Kasumi-1 (cell line): ENCODE measurements at regions not wholly inside any gene's neighbourhood (a gene's known extent, or its start where the extent isn't known, plus 50 kb on each side); places are given as distances from the start of the nearest gene placed in this dataset.
"Not testable (repeated sequence)": the region's sequence is repeated elsewhere in the genome, so short reads cannot be mapped to it uniquely, and the experiment has no call there.

ENCODE experiments used
- DNase-seq, 2 experiments: peaks; one replicate each; lab custom pipeline; 2025; lab: John Stamatoyannopoulos, UW

DNA sequence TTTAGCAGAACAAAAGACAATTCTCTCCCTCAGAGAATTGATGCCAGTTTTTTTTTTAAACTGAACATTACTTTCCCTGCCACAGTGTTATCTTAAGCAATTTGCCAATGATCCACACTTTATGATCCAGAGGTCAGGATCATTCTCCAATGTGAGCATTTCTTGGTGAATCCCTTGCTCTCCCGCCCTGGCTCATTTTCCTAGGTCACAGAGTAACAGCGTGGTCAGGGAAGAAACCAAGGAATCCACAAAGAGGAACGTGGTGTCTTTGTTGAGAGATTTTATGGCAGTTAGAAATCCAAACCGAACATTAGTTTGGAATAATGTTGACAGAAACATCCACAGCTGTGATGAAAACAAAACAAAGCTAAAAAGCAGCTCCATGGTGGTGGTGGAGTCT, 250.3 kb downstream of the TTC32 start:
- DNase-seq = no peak

DNA sequence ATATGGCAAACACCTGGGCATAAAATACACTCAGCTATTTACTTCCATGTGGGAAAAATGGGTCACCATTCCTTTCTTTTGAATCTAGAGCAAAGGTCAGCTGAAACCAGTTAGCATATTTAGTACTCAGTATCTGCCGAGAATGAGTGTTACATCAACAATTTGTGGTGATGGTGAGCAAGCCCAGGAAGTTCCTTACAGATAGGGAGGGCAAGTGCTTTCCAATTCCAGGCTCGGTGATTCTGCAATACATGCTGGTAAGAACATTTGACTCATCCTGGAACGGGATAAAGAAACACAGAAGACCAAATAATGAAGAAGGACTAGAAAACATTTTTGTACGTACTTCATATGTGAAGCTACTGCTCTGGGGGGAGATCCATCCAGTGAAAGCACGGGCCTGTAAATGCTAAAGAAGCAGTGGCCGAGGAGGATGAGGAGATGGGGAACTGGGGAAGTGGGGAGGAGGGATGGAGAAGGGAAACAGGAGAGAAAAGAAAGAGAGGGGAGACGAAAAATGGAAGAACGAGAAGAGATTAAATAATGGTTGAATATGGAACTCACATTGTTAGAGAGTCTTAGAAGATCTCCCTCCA, 251.9 kb downstream of the TTC32 start:
- DNase-seq = no peak

DNA sequence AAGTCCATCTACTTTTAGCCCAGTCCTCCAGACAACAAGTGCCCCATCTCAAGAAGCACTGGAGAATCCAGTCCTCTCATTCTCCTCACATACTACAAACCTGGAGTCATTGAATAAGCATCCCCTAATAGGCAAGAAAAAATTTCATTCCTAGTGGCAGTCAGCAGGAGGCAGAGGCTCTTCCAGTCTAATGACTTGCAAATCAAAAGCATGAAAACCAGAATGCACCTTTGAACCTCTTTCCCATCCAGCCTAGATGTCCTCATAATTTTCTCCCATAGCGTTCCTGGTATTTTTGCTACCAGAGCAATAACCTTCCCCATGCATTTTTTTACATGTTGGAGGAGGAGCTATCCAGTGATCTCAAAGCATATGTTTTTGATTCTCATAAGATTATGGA, 252.6 kb downstream of the TTC32 start:
- no peak for DNase-seq

DNA sequence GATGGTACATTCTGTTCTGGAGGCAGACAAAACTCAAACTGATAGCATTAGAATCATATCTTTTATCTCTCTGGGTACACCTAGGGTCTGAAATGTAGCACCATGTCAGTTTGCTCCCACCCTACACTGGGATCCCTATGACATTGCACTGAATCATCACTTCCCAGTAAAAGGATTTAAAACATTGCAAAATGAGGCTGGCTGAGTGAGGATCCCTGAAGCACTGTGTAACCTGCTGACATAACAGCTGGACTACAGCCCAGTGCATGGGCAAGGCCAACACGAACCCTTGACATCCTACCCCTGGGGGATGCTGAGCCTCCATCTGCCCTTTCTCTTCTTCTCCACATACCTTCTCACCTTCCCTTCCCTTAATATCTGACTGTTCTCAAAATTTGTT, 253.2 kb downstream of the TTC32 start:
- DNase-seq = no peak

DNA sequence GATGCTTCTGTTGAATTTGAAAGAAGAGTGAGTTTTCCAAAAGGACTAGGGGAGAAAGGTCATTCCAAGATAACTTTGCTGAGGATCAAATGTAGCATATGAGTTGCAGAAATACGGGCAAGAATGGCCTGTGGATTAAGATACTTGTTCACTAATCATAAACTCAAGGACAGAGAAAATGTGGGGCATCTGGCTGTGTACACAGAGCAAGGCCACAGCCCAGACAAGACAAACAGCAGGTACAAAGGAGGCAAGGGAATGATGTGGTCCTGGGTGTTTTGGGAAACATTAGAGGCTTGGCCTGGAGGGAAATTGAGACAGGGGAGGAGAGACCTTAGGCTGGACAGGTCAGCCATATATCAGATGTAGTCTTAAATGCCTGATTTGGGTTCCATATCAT, 254.8 kb downstream of the TTC32 start:
- DNase-seq = no peak

DNA sequence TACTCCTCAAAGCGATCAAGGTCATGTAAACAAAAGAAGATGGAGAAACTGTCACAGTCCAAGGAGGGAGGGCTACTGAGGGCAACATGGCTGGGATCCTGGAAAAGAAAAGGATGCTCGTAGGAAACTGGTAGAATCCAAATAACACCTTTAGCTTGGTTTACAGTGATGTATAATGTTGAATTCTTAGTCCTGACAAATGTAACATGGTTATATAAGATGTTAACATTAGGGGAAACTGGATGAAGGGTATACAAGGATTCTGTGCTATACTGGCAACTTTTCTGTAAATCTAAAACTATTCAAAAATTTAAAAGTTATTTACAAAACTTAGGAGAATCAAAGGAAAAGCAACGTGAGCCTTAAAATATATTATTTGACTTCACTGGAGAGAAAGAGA, 257.0 kb downstream of the TTC32 start:
- no peak for DNase-seq

DNA sequence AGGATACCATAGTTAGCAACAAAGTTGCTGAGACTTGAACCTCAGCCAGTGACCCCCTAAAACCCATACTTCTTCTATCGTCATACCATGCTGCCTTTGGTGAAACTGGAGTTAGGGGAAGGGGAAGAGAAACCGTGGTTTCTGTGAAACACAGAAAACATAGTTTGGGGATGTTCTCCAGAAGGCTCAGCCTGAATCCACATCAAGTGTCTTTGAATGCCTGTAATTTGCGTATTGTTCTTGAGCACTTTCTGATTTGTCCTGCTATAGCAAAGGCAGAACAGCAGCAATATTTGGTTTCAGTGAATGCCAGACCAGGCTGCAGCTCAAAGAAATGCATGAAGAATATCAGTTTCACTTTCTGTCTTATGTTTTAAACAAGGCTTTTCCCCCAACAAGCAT, 258.7 kb downstream of the TTC32 start:
- DNase-seq = no peak

DNA sequence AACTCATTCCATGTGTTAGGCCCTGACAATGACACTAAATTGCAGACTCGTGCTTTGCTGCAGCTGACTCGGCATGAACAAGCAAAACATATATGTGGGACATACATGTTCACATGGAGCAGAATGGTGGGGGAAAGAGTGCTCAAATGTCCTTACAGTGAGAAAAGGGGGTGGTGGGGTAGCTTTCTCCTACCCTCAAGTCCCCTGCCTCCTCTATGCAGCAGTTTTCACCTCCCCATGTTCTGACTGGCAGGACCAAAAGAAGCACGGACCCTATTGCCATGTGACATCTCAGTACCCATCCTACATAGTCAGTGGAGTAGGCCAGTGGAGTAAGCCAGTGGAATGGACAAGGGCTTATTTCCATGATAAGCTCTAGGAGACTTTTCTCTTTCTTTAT, 259.3 kb downstream of the TTC32 start:
- DNase-seq = no peak

DNA sequence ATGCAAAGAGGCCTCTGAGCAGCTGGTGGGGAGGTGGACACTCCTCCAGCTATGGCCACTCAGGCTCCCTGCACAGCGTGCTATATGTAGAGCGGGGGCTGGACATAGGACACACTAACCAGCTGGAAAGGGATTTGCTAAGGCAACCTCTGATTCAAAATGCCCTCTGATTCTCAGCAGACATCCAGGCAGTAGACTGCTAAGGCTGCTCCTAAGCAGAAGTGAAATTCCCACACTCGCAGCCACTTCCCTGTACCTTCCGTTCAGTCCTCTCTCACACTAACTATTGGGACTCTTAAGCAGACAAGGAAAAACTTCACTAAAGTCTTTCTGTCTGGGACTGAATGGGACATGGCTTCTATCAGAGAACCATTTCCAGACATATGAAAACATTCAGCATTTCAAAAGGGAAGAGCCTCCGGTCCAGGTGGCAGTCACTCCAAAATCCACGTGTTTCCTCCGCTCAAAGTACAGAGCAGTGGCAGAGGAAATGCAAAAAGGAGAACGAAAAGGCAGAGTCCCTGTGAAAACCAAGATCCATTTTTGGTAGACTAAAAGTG, 265.8 kb downstream of the TTC32 start:
- DNase-seq = no peak

DNA sequence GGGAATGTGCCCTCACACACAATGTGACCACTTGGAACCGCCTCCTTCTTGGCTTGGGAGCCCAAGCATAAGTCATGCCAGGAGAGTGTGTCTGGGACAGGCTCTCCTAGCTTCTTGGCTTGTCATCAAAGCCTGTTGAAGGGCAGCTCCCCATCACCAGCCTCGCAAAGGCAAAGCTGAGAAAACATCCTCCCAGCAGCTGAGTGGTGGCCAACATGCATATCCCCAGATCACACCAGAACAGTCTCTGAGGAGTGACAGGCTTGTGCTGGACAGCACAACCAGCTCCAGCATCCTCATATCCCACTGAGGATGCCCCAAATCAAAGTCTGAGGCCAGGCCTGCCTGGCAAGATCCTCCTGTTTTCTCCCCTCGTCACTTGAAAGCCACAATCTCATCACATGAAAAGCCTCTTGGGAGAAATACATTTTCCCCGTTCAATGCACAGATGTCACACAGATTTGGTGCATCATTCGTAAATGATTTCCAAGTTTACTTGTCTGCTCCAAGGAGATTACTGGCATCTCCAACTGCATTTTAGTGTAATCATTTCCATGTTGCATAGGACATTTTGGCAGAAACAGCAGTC, 269.3 kb downstream of the TTC32 start:
- no peak for DNase-seq

DNA sequence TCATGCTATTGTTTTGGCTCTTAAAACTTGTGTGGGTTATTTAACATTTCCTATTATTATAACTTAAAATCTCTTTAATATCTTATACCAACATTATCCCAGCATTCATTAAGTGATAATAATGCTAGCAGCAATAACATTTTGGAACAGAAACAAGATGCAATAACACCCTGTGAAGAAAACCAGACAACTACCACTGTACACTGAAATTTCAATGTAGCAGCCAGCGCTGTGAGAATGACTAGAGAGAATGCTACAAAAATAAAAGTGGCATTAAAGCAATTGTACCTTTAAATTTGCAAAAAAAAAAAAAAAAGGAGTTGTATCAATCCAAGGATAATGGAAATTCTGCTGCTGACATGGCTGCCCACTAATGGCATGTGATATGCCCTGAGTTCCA, 269.9 kb downstream of the TTC32 start:
- no peak for DNase-seq

DNA sequence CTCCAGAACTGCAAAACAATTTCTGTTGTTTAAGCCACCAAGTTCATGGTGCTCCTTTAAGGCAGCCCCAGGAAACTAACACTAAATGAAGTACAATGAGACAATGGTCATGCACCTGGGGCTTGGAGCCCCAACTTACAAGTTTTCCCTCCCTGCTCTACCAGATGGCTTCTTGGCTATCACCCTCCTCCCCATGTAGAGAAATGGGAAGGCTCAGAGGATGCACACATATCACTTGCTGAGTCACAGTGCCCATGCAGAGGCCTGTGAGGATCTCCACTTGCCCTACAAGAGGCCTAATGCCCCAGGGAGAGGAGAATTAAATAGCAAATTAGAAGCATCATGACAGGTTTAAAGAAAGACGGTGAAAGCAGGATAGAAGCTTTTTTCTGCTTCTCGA, 270.9 kb downstream of the TTC32 start:
- DNase-seq = no peak

DNA sequence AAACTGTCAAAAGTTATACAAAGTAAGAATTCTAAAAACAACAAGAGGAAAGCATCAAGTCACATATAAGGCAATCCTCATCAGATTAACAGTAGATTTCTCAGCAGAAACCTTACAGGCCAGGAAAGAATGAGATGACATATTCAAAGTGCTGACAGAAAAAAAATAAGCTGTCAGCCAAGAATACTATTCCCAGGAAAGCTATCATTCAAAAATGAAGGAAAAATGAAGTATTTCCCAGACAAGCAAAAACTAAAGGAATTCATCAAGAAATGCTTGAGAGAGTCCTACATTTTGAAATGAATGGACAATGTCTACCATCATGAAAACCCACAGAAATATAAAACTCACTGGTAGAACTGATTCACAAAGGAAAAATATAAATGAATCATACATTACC, 268.9 kb upstream of the OSR1 start:
- DNase-seq = no peak

DNA sequence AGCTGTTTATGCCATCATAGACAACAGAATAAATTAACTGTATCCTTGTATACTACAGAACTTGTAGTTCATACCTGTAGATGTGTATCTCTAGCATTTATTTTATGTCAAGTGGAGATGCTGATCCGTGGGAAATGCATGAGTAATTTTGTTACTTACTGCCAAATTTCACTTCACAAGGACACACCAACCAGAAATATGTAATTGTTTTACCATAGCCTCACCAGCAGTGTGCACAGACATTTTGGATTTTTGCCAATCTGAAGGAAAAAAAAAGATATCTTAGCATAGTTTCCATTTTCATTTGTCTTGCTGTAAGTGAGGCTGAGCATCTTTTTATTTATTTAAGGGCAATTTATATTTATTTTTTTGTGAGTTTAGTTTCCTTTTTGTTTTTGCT, 265.1 kb upstream of the OSR1 start:
- no peak for DNase-seq

DNA sequence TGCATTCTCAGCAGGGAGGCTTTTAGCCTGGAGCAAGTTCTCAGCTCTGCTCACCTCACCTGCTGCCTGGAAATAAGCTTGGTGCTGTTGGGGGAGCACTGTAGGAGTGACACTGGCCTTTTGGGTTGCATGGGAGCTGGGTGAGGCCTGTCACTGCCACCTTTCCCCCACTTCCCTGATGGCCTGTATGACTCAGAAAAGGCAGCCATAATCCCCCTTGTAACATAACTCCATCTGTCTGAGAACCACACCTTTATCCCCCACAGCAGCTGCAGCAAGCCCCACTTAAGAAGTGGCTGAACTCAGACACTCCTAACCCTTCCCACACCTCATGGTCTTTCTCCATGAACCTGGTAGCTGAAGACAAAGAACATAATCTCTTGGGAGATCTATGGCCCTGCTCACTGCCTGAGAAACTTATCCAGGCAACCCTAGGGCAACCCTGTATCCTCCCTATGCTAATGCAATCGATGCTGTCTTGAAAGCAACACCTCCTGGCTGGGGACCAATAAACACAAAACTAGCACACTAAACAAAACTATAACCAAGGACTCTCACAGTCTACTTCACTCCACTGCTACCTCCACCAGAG, 258.9 kb upstream of the OSR1 start:
- DNase-seq = no peak

DNA sequence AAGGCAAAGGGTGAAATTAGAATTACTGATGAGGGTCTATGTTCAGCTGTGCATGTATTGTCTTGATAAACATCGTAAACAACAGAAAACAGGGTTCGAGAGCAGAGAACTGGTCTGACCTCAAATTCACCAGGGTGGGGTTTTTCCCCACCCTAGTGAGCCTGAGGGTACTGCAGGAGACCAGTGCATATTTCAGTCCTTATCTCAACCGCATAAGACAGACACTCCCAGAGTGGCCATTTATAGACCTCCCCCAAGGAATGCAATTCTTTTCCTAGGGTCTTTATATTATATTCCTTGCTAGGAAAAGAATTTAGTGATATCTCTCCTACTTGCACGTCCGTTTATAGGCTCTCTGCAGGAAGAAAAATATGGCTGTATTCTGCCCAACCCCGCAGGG, 257.0 kb upstream of the OSR1 start:
- DNase-seq = not testable (repeated sequence)

DNA sequence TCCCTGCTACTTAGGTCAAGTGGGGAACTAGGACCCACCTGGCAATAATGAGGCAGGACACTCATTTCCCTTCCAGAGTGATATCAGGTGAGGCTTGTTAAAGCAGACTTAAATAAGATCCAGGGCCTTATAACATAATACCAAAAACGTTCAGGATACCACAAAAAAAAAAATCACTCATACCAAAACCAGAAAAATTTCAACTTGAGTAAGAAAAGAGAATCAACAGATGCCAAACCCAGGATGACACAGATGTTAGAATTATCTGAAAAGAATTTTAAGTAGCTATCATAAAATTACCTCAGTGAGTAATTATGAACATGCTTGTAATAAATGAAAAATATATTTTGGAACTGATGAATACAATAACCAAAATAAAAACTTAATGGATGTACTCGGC, 255.6 kb upstream of the OSR1 start:
- no peak for DNase-seq

DNA sequence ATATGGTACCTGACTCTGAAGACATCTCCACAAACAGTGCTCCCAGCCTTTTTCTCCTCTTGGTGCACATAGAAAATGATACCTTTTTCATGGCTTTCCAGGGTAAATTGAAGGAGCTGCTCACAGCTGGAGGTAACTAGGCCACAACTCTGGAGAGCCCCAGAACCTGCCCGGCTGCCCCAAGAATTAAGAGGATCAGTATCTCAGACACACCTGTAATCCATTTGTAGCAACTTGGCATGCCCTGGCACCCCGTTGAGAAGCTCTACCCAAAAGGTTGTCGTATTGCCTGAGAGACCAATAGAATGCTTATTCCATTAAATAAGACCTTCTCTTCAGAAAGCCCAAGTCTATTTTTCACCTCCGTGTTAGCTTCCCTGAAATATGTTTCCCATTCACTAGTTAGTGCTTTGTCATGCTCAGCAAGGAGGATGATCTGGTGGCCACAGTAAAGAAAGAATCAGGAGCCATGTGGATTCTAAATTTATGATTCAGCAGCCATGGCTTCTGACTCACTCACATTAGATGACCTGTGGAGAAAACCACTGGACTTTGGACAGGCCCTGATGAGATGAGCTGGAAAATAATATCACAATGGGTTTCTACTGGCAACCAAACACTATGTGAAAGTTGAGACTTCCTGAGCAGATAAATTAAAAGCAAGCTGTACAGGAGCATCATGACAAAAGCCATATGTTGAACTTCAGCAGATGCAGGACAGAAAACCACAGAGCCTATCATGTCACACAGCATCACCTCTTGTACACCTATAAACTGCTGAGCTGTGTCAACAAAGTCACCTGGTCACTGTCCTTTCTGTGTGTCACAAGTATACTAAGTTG, 253.3 kb upstream of the OSR1 start:
- no peak for DNase-seq

DNA sequence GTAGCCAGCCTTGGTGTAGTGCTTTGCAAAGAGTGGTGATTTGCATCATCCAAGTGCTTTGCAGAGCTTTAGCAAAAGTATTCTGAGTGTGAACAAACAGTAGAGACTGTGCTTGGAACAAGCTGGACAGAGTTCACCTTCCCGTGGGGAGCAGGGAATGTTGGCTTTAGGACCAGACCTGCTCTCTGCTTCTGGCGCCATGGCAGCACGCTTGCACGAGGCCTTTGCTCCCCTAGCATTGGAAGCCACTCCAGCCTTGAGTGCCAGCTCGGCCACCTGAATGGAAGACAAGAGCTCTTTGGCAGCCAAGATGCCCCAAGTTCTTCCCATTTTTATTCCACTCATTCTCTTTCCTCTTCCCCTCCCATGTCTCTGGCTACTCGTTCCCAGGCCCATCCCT, 250.8 kb upstream of the OSR1 start:
- no peak for DNase-seq

DNA sequence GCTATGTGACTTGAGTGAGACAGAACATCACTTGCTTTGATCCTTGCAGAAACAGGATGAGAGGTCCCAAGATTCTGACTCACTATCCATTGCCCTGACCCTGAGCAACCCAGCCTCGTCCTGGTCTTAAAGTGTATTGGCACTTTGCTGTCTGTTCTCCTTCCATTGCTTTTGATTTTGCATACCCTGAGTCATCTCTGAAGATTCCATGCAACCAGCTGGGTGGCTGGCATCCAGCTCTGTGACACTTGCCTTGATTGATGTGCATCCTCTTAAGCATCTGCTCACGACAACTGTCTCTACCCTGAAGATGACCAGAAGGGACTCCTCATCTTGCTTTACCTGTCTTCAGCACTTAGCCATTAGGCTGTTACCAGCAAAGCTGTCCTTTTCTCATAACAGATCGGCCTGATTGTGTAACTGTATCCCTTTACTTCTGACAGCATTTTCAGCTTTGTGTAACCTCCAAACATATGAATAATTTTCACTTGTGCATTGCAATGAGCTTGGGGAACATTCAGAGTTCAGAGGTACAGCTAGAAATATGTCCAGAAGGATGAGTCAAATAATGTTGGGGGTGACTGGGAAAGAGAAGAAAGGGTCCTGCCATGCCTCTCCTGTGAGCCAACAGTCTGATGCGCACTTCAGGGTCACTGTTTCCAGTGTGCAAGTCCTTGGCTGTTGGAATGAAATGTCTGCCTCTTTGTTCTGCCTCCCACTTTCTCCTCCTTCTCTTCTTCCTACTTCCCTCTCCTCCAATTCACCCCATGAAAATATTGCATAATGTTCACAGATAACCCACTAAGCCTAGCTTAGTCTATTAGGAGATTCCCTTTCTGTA, 249.7 kb upstream of the OSR1 start:
- DNase-seq = no peak

DNA sequence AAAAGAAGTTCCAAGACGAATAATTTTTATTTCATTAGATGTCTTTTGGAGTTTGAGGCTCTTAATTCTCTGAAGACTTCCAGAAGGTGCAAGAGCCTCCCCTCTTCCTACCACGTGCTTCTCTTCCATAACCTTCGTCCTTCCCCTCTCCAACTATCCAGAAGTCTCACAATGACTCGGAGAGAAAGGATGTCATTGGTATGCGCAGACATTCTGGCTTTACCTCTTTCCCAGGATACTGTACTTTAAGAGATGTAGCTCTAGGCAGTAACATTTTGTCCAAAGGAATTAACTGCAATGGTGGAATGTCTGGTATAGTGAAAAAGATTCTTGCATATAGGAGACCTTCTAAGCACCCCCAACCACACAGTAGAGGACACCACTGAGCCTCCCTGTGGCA, 249.0 kb upstream of the OSR1 start:
- no peak for DNase-seq

DNA sequence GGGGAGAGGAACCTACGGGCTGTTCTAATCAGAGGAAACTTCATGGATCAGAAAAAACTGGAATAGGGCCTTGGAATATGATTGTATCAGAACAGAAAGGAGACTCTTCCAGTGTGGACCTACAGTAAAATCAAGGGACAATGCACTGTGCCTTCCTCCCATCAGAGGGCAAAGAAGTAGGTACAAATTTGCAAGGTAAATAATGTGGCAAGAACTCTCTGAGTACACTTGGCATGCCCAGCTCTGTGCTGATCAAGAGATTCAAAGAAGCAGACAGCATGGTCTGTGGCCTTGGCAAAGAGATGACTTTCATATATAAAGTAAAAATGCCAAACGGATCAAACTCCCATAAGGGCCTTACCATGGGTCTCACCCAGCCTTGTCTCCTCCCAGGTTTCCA, 242.6 kb upstream of the OSR1 start:
- no peak for DNase-seq
